B cell (primary cell): ENCODE measurements at regions not wholly inside any gene's neighbourhood (a gene's known extent, or its start where the extent isn't known, plus 50 kb on each side); places are given as distances from the start of the nearest gene placed in this dataset.

Experiments used
- ATAC-seq: fragments of 200-7000 bp; cut with Tn5 transposase; one replicate; pipeline ENCODE4 v1.10.0; 2021; ENCODE audit warnings: low read depth, mild to moderate bottlenecking, moderate number of reproducible peaks, moderate library complexity
- CTCF ChIA-PET: fragments of 350-600 bp; sonication (Branson Sonifier 250); formaldehyde crosslinking; loops from one replicate; lab custom pipeline; 2021; ENCODE audit warnings: antibody characterized with exemption, inconsistent platforms; lab: Charles Lee
- POLR2A ChIA-PET: fragments of 350-600 bp; sonication (Branson Sonifier 250); formaldehyde crosslinking; loops from one replicate; lab custom pipeline; 2021; ENCODE audit warnings: antibody characterized with exemption; lab: Charles Lee
- DNase-seq: peaks from one replicate; pipeline ENCODE4 v3.0.0; 2013
- H2AFZ ChIP-seq: 2 replicates; pipeline ENCODE4 v1.6.1; 2012; ENCODE audit warnings: mild to moderate bottlenecking, low read depth, low read length; ENCODE audit not compliant: insufficient read depth, poor library complexity, severe bottlenecking
- H3K27ac ChIP-seq, 2 donors: 1 replicate in 1 of 2; 2 replicates in 1 of 2; pipeline ENCODE4 v1.5.1; 2012 to 2013; ENCODE audit warnings: low read length in 2 of 2, mild to moderate bottlenecking in 2 of 2, moderate library complexity in 1 of 2
- H3K27me3 ChIP-seq, 4 experiments: fragments of 200-600 bp in 1 of 4; sonication (generic) in 1 of 4; replicated peaks in 1 of 4; 1 replicate in 2 of 4; 2 replicates in 2 of 4; pipeline versions ENCODE4 v1.6.1 to v1.7.0; 2013 to 2016; ENCODE audit warnings: low read length in 3 of 4, mild to moderate bottlenecking in 2 of 4, mixed read lengths in 1 of 4, moderate library complexity in 1 of 4; ENCODE audit not compliant: insufficient read depth in 4 of 4, control insufficient read depth in 3 of 4; ENCODE audit errors: control extremely low read depth in 1 of 4
- H3K36me3 ChIP-seq, 2 experiments: replicated peaks in 1 of 2; 1 replicate in 1 of 2; 2 replicates in 1 of 2; pipeline versions ENCODE4 v1.6.1 to v1.7.1; 2013; ENCODE audit warnings: low read length in 1 of 2; ENCODE audit not compliant: insufficient read depth in 2 of 2, control insufficient read depth in 1 of 2; ENCODE audit errors: control extremely low read depth in 1 of 2, extremely low read depth in 1 of 2
- H3K4me1 ChIP-seq, 2 donors: fragments of 200-600 bp in 1 of 2; sonication (generic) in 1 of 2; 1 replicate in 1 of 2; 2 replicates in 1 of 2; pipeline versions ENCODE4 v1.5.1 to v1.6.1; 2013 to 2017; ENCODE audit warnings: low read length in 2 of 2; ENCODE audit not compliant: control insufficient read depth in 2 of 2, insufficient read depth in 2 of 2
- H3K4me2 ChIP-seq: replicated peaks from 2 replicates; pipeline ENCODE3; 2012; ENCODE audit warnings: mild to moderate bottlenecking, low read depth, low read length; ENCODE audit not compliant: poor library complexity, severe bottlenecking
- H3K4me3 ChIP-seq, 5 experiments: fragments of 200-600 bp in 1 of 5; sonication (generic) in 1 of 5; 1 replicate in 3 of 5; 2 replicates in 2 of 5; pipeline versions ENCODE4 v1.5.1 to v1.7.0; 2011 to 2016; ENCODE audit warnings: low read length in 4 of 5, mild to moderate bottlenecking in 4 of 5, low read depth in 2 of 5, control low read depth in 1 of 5, moderate library complexity in 1 of 5; ENCODE audit not compliant: insufficient read depth in 1 of 5; ENCODE audit errors: control extremely low read depth in 1 of 5, extremely low read depth in 1 of 5
- H3K79me2 ChIP-seq: fragments of 200-600 bp; sonication (generic); one replicate; pipeline ENCODE4 v1.6.0; 2016; ENCODE audit warnings: low read length; ENCODE audit not compliant: control insufficient read depth, insufficient read depth
- H3K9ac ChIP-seq: fragments of 200-600 bp; sonication (generic); 2 replicates; pipeline ENCODE4 v1.6.1; 2017; ENCODE audit warnings: mild to moderate bottlenecking, low read length, moderate library complexity
- H3K9me3 ChIP-seq, 3 donors: one replicate each; pipeline versions ENCODE4 v1.6.1 to v1.7.1; 2013; ENCODE audit warnings: low read length in 2 of 3; ENCODE audit not compliant: control insufficient read depth in 2 of 3, insufficient read depth in 1 of 3; ENCODE audit errors: control extremely low read depth in 1 of 3
- H4K20me1 ChIP-seq: 2 replicates; pipeline ENCODE4 v1.6.0; 2012; ENCODE audit warnings: mild to moderate bottlenecking, low read length; ENCODE audit not compliant: insufficient read depth, control insufficient read depth, poor library complexity, severe bottlenecking
- H3K27ac Mint-ChIP-seq: one replicate; pipeline ENCODE4 v1.8.0; 2021; ENCODE audit warnings: mixed read lengths
- H3K27me3 Mint-ChIP-seq: one replicate; pipeline ENCODE4 v1.8.0; 2021; ENCODE audit warnings: mixed read lengths
- H3K4me1 Mint-ChIP-seq: one replicate; pipeline ENCODE4 v1.8.0; 2021; ENCODE audit warnings: mixed read lengths
- H3K4me3 Mint-ChIP-seq: one replicate; pipeline ENCODE4 v1.8.0; 2021; ENCODE audit warnings: mixed read lengths
- H3K9me3 Mint-ChIP-seq: one replicate; pipeline ENCODE4 v1.8.0; 2022; ENCODE audit warnings: mixed read lengths; ENCODE audit not compliant: insufficient read depth
- CTCF ChIP-seq: fragments of 200-600 bp; IDR thresholded peaks from one replicate; pipeline ENCODE4 v1.8.0; 2022; ENCODE audit warnings: antibody characterized with exemption, mild to moderate bottlenecking
- EZH2 ChIP-seq: IDR thresholded peaks from 2 replicates; pipeline ENCODE4 v1.6.1; 2012; ENCODE audit warnings: borderline replicate concordance, low read depth, mild to moderate bottlenecking, moderate library complexity, low read length; ENCODE audit not compliant: insufficient read depth, poor library complexity, severe bottlenecking
- WGBS: methylation state at CpG from one replicate; pipeline ENCODE4 v1.1.5; 2013; ENCODE audit warnings: missing lambda C conversion rate; ENCODE audit not compliant: insufficient coverage; 5-methylcytosine and 5-hydroxymethylcytosine counted together
- intact Hi-C: fragments of 100-400 bp; cut with micrococcal nuclease; formaldehyde crosslinking; loops from one replicate; pipeline ENCODE4 v1.10.0; 2022

GRCh38 chr1:82972841-82973553, 1025.9 kb downstream of the TTLL7 start:
- no peak for TF ChIP-seq EZH2
- no peak for TF ChIP-seq CTCF
- Histone ChIP-seq H3K79me2 (no peaks in the 10 kb centered on the region), H3K36me3 (no peaks in the 10 kb centered on the region), H3K4me1 (no peaks in the 10 kb centered on the region), H3K9me3 (peaks cover 0 to 2% (median 0%) of the 10 kb centered on the region in 3 donors), H3K4me3 (no peak overlapping the region), H3K27me3 (no peaks in the 10 kb centered on the region), H3K9ac (no peak overlapping the region), H2AFZ (no peak overlapping the region), H3K27ac (no peak overlapping the region), H4K20me1 (no peaks in the 10 kb centered on the region), H3K4me2 (no peak overlapping the region)
- ATAC-seq (no peak), DNase-seq (no peak)
- no peak overlapping the region for H3K4me3 Mint-ChIP-seq
- H3K4me1 Mint-ChIP-seq: no peaks in the 10 kb centered on the region
- H3K9me3 Mint-ChIP-seq: no peaks in the 10 kb centered on the region
- WGBS: 94% methylated on average over 7 of the region's 15 CpGs
- no peaks in the 10 kb centered on the region for H3K27me3 Mint-ChIP-seq
- H3K27ac Mint-ChIP-seq: no peak overlapping the region
- POLR2A ChIA-PET: no interaction called here
- CTCF ChIA-PET: no interaction called here
- intact Hi-C loops: no loop called here

GRCh38 chr1:82969340-82969739, 1029.6 kb downstream of the TTLL7 start:
- H2AFZ ChIP-seq: no peak overlapping the region
- no peaks in the 10 kb centered on the region for H3K27me3 Mint-ChIP-seq
- no peak overlapping the region for H3K4me2 ChIP-seq
- POLR2A ChIA-PET: no interaction called here
- TF ChIP-seq EZH2 (no peak), CTCF (no peak)
- no CpG with 5 or more reads among the region's 2 CpGs for WGBS
- no peaks in the 10 kb centered on the region for H3K4me1 ChIP-seq
- DNase-seq (no peak), ATAC-seq (no peak)
- H3K9me3 ChIP-seq: peaks cover 0 to 2% (median 0%) of the 10 kb centered on the region in 3 donors
- intact Hi-C loops: no loop called here
- H3K4me3 ChIP-seq: no peak overlapping the region
- no peak overlapping the region for H3K27ac ChIP-seq
- H3K36me3 ChIP-seq: no peaks in the 10 kb centered on the region
- no peak overlapping the region for H3K27ac Mint-ChIP-seq
- H3K4me1 Mint-ChIP-seq: no peaks in the 10 kb centered on the region
- H4K20me1 ChIP-seq: no peaks in the 10 kb centered on the region
- no peak overlapping the region for H3K4me3 Mint-ChIP-seq
- no peak overlapping the region for H3K9ac ChIP-seq
- CTCF ChIA-PET: no interaction called here
- H3K9me3 Mint-ChIP-seq: no peaks in the 10 kb centered on the region
- no peaks in the 10 kb centered on the region for H3K27me3 ChIP-seq
- no peaks in the 10 kb centered on the region for H3K79me2 ChIP-seq
